ENCODE measurements at regions not wholly inside any gene's neighbourhood (a gene's known extent, or its start where the extent isn't known, plus 50 kb on each side); places are given as distances from the start of the nearest gene placed in this dataset.

DNA sequence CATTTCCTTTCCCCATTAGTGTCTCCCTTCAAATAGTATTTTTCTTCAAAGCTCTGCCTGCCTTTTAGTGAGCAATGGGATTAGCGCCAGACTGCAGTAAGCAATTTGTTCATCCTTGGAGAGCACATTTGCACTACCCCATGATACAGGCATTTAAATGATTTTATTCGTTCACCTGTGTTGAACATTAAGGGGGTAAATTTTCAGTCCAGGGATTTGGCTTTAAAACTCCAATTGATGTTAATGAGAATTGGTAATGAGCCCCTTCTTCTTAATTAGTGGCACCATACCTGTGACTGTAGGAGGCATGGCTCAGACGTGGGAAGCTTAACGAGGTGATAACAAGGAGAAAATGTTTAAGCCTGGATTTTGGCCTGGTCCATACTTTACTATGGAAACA is 161.4 kb upstream of the NANOGP8 start:
- TF ChIP-seq, protein P1, sequence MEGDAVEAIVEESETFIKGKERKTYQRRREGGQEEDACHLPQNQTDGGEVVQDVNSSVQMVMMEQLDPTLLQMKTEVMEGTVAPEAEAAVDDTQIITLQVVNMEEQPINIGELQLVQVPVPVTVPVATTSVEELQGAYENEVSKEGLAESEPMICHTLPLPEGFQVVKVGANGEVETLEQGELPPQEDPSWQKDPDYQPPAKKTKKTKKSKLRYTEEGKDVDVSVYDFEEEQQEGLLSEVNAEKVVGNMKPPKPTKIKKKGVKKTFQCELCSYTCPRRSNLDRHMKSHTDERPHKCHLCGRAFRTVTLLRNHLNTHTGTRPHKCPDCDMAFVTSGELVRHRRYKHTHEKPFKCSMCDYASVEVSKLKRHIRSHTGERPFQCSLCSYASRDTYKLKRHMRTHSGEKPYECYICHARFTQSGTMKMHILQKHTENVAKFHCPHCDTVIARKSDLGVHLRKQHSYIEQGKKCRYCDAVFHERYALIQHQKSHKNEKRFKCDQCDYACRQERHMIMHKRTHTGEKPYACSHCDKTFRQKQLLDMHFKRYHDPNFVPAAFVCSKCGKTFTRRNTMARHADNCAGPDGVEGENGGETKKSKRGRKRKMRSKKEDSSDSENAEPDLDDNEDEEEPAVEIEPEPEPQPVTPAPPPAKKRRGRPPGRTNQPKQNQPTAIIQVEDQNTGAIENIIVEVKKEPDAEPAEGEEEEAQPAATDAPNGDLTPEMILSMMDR (IDR thresholded peaks at IDR 0.05; ENCODE audit: low read length): no peak
- TF ChIP-seq EZH2 (IDR thresholded peaks at IDR 0.05; ENCODE audit: borderline replicate concordance, low read length): no peak

Measured in OCI-LY1 (cell line).